ENCODE measurements at regions not wholly inside any gene's neighbourhood (a gene's known extent, or its start where the extent isn't known, plus 50 kb on each side); places are given as distances from the start of the nearest gene placed in this dataset.

- TF ChIP-seq SP1 (IDR thresholded peaks at IDR 0.05) (no peak), RAD21 (IDR thresholded peaks at IDR 0.05) (no peak), MAX (IDR thresholded peaks at IDR 0.05) (no peak), ATF3 (IDR thresholded peaks at IDR 0.05) (no peak), HNF4G (IDR thresholded peaks at IDR 0.05) (no peak), HNF4A (conservative IDR thresholded peaks at IDR 0.05) (no peak), FOXA2 (IDR thresholded peaks at IDR 0.05) (no peak), GABPA (IDR thresholded peaks at IDR 0.05 in 1 of 2, conservative IDR thresholded peaks at IDR 0.05 in 1 of 2) (no peak), RXRA (IDR thresholded peaks at IDR 0.05) (no peak), YY1 (IDR thresholded peaks at IDR 0.05) (no peak), REST (IDR thresholded peaks at IDR 0.05) (no peak)
- Histone ChIP-seq H3K9me3 (ENCODE audit: control insufficient read depth in 4 of 4, low read length in 3 of 4) (no peaks in the 10 kb centered on the region), H3K9ac (ENCODE audit: low read depth in 1 of 2, low read length in 2 of 2) (no peak overlapping the region), H3K27ac (ENCODE audit: low read depth in 1 of 2, low read length in 2 of 2) (no peak overlapping the region), H3K27me3 (ENCODE audit: control insufficient read depth in 4 of 4, insufficient read depth in 4 of 4, low read length in 3 of 4) (peaks cover 0 to 3% (median 0%) of the 10 kb centered on the region in 4 donors), H3K36me3 (ENCODE audit: control insufficient read depth in 4 of 4, insufficient read depth in 3 of 4, low read depth in 1 of 4, low read length in 3 of 4) (no peaks in the 10 kb centered on the region), H3K4me3 (ENCODE audit: low read depth in 1 of 3, low read length in 3 of 3) (no peak overlapping the region), H3K4me1 (ENCODE audit: control insufficient read depth in 4 of 4, insufficient read depth in 4 of 4, low read length in 3 of 4) (no peaks in the 10 kb centered on the region)
- DNase-seq (ENCODE audit: low spot score), result no peak
- 60% methylated on average over 4 of the region's 5 CpGs for WGBS
These were observed 134.2 kb upstream of the AKR1E2 start for GRCh38 chr10:4691776-4692175.

GRCh38 chr10:4691301-4691700, 134.7 kb upstream of the AKR1E2 start:
- H3K9me3 ChIP-seq (ENCODE audit: control insufficient read depth in 4 of 4, low read length in 3 of 4), result no peaks in the 10 kb centered on the region
- TF ChIP-seq SP1 (IDR thresholded peaks at IDR 0.05) (no peak), YY1 (IDR thresholded peaks at IDR 0.05) (no peak), RAD21 (IDR thresholded peaks at IDR 0.05) (no peak), RXRA (IDR thresholded peaks at IDR 0.05) (no peak), FOXA2 (IDR thresholded peaks at IDR 0.05) (no peak), ZBTB33 (IDR thresholded peaks at IDR 0.05) (no peak), CTCF (IDR thresholded peaks at IDR 0.05; ENCODE audit: low read depth, low read length, missing input control) (no peak), HNF4A (conservative IDR thresholded peaks at IDR 0.05) (no peak)
- 81% methylated on average over 4 of the region's 4 CpGs for WGBS

More at GRCh38 chr10:4691301-4691700, 134.7 kb upstream of the AKR1E2 start:
- Histone ChIP-seq H3K27me3 (ENCODE audit: control insufficient read depth in 4 of 4, insufficient read depth in 4 of 4, low read length in 3 of 4) (peaks cover 0 to 3% (median 0%) of the 10 kb centered on the region in 4 donors), H3K36me3 (ENCODE audit: control insufficient read depth in 4 of 4, insufficient read depth in 3 of 4, low read depth in 1 of 4, low read length in 3 of 4) (no peaks in the 10 kb centered on the region), H3K27ac (ENCODE audit: low read depth in 1 of 2, low read length in 2 of 2) (no peak overlapping the region), H3K9ac (ENCODE audit: low read depth in 1 of 2, low read length in 2 of 2) (no peak overlapping the region), H3K4me1 (ENCODE audit: control insufficient read depth in 4 of 4, insufficient read depth in 4 of 4, low read length in 3 of 4) (no peaks in the 10 kb centered on the region), H3K4me3 (ENCODE audit: low read depth in 1 of 3, low read length in 3 of 3) (no peak overlapping the region)
- no peak for DNase-seq (ENCODE audit: low spot score)

Measured in liver (tissue), 8 donors.